AG04450 (cell line): ENCODE measurements at regions not wholly inside any gene's neighbourhood (a gene's known extent, or its start where the extent isn't known, plus 50 kb on each side); places are given as distances from the start of the nearest gene placed in this dataset.

Experiments
- CTCF ChIA-PET: fragments of 300-600, 350-600 bp; formaldehyde crosslinking; extraction: SDS; loops from one replicate; lab custom pipeline; 2022; ENCODE audit warnings: antibody characterized with exemption, inconsistent platforms; lab: Charles Lee
- POLR2A ChIA-PET: fragments of 350-600 bp; formaldehyde crosslinking; extraction: SDS; loops from one replicate; lab custom pipeline; 2021; ENCODE audit warnings: antibody characterized with exemption, inconsistent platforms; lab: Yijun Ruan, JAX
- DNase-seq: peaks from one replicate; pipeline ENCODE4 v3.0.0-alpha.2; 2011; ENCODE audit warnings: low read depth, low spot score
- H3K27ac ChIP-seq: one replicate; pipeline ENCODE4 v1.5.1; 2012; ENCODE audit warnings: low read depth, low read length, control low read depth
- H3K27me3 ChIP-seq: one replicate; pipeline ENCODE4 v1.6.0; 2012; ENCODE audit warnings: low read length; ENCODE audit not compliant: control insufficient read depth, insufficient read depth
- H3K4me3 ChIP-seq: 2 replicates; pipeline ENCODE4 v1.5.1; 2011; ENCODE audit warnings: mild to moderate bottlenecking, low read depth, low read length, control low read depth
- H3K9me3 ChIP-seq: 2 replicates; pipeline ENCODE4 v1.5.1; 2012; ENCODE audit warnings: low read length; ENCODE audit not compliant: control insufficient read depth, insufficient read depth
- CTCF ChIP-seq: IDR thresholded peaks from 2 replicates; pipeline ENCODE4 v1.5.1; 2011; ENCODE audit warnings: low read depth, low read length, control low read depth, inconsistent platforms

DNA sequence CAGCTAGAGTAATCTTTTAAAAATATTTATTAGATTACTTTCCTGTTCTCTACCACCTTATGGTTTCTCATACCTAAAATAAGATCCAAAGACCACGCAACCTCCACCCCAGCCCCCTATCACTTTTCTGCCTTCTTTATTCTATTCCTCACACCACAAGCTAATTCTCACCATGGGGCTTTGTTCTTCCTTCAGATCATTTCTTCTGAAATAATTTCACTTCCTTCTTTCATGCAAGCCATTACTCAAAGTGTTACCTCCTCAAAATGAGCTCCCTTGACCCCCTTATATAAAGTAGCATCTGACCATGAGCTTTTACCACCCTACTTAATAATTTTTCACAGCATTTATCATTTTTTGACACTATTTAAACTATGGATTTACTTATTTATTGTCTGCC lies 233.2 kb upstream of the TMCO5A start:
- no peak overlapping the region for H3K27ac ChIP-seq
- no peak for DNase-seq
- CTCF ChIA-PET, result no interaction called here
- no peak overlapping the region for H3K4me3 ChIP-seq
- H3K9me3 ChIP-seq, result no peaks in the 10 kb centered on the region
- no peaks in the 10 kb centered on the region for H3K27me3 ChIP-seq
- TF ChIP-seq CTCF, result no peak
- POLR2A ChIA-PET, result no interaction called here

GRCh38 chr15:37709669-37710068 lies 224.8 kb upstream of the TMCO5A start:
- ChIA-PET POLR2A (no interaction called here), CTCF (no interaction called here)
- DNase-seq, result no peak
- Histone ChIP-seq H3K9me3 (peaks cover 4% of the 10 kb centered on the region), H3K4me3 (no peak overlapping the region), H3K27ac (no peak overlapping the region), H3K27me3 (no peaks in the 10 kb centered on the region)
- no peak for TF ChIP-seq CTCF

DNA sequence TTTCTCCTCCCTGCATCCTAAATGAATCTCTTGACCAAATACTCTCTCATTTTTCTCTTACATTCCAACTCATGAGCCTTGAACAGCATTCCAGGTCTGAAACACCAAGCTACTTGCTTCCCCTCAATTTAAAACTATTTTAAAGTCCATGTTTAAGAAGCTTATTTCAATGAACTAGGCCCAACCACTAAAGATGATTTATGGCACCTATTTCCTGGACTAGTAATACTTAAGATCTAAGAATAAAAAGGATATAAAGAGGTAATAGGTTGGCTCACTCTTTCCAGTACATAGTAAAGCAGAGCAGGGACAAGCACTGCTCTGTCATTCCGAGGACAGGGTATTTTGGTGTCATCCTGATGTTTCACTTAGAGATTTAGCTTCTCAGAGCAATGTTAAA lies 219.3 kb upstream of the TMCO5A start:
- Histone ChIP-seq H3K27ac (no peak overlapping the region), H3K4me3 (no peak overlapping the region), H3K9me3 (peaks cover 4% of the 10 kb centered on the region), H3K27me3 (no peaks in the 10 kb centered on the region)
- ChIA-PET POLR2A (no interaction called here), CTCF (no interaction called here)
- no peak for TF ChIP-seq CTCF
- DNase-seq, result no peak

GRCh38 chr15:37720267-37720666 lies 214.2 kb upstream of the TMCO5A start:
- no peak for DNase-seq
- ChIA-PET POLR2A (no interaction called here), CTCF (no interaction called here)
- H3K9me3 ChIP-seq, result no peaks in the 10 kb centered on the region
- TF ChIP-seq CTCF, result no peak
- no peak overlapping the region for H3K4me3 ChIP-seq
- H3K27me3 ChIP-seq, result peaks cover 4% of the 10 kb centered on the region
- H3K27ac ChIP-seq, result no peak overlapping the region

DNA sequence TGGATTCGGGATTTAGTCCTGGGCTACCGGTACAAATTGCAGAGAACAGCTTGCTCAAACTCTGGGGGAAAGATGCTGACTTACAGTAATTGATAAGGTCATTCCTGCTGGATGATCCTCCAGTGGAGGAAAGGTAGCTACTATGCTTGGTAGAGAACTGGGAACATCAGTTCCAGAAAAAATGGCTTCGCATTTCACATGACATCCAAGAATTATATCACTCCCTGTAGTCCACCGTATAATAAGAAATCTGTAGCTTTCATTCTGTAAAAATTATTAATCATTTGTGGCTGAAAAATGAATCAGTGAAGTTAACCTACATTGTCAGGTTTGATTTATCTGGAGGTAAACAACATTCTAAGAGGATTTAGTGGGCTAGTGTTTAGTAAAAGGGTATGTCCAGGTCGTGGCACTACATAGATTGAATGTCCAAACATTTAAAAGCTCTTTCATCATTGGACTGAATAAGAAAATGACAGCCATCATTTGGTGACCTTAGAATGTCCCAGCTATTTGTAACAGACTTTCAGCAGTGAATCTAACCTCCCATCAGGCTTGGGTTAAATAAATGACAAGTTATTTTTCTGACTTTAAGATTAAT lies 203.2 kb upstream of the TMCO5A start:
- ChIA-PET CTCF (interaction anchor here (1.9 kb wide), 1 partner anchor 33 kb away, joined by 5 read pairs; no protein-coding TSS in a partner anchor), POLR2A (no interaction called here)
- no peak for TF ChIP-seq CTCF

More for the DNA sequence above, 203.2 kb upstream of the TMCO5A start:
- H3K27ac ChIP-seq, result no peak overlapping the region
- DNase-seq, result no peak
- no peaks in the 10 kb centered on the region for H3K9me3 ChIP-seq
- peaks cover 5% of the 10 kb centered on the region for H3K27me3 ChIP-seq
- H3K4me3 ChIP-seq, result no peak overlapping the region
